Activated CD4-positive, alpha-beta T cell treated with anti-CD3 and anti-CD28 coated beads, Interleukin-2, amount 10 ng/mL, durations not matched to agents 24 days and 14 days (primary cell): ENCODE measurements at regions not wholly inside any gene's neighbourhood (a gene's known extent, or its start where the extent isn't known, plus 50 kb on each side); places are given as distances from the start of the nearest gene placed in this dataset.

Source experiments
- DNase-seq: peaks from one replicate; pipeline ENCODE4 v3.0.0; 2022
- H3K27ac Mint-ChIP-seq: one replicate; pipeline ENCODE4 v1.8.0; 2022; ENCODE audit warnings: mild to moderate bottlenecking, mixed read lengths
- H3K27me3 Mint-ChIP-seq: one replicate; pipeline ENCODE4 v1.8.0; 2022; ENCODE audit warnings: mixed read lengths
- H3K36me3 Mint-ChIP-seq: one replicate; pipeline ENCODE4 v1.8.0; 2022; ENCODE audit warnings: low read depth, mild to moderate bottlenecking, mixed read lengths
- H3K4me1 Mint-ChIP-seq: one replicate; pipeline ENCODE4 v1.8.0; 2021; ENCODE audit warnings: mixed read lengths
- H3K4me3 Mint-ChIP-seq: one replicate; pipeline ENCODE4 v1.8.0; 2022; ENCODE audit warnings: mild to moderate bottlenecking, moderate library complexity, mixed read lengths
- H3K9me3 Mint-ChIP-seq: one replicate; pipeline ENCODE4 v1.8.0; 2021; ENCODE audit warnings: mixed read lengths
- intact Hi-C: fragments of 100-400 bp; cut with micrococcal nuclease; formaldehyde crosslinking; loops from one replicate; pipeline ENCODE4 v1.15.1; 2023

- Mint-ChIP-seq H3K4me1 (no peaks in the 10 kb centered on the region), H3K27ac (no peak overlapping the region), H3K9me3 (no peaks in the 10 kb centered on the region), H3K4me3 (no peak overlapping the region), H3K36me3 (no peaks in the 10 kb centered on the region), H3K27me3 (peaks cover 4% of the 10 kb centered on the region)
- no peak for DNase-seq
- intact Hi-C loops, result no loop called here
Measured at GRCh38 chr11:34756591-34756990, 135.7 kb downstream of the EHF start.

GRCh38 chr11:34755671-34756070, 134.8 kb downstream of the EHF start:
- intact Hi-C loops, result no loop called here
- no peaks in the 10 kb centered on the region for H3K4me1 Mint-ChIP-seq
- DNase-seq, result no peak
- no peaks in the 10 kb centered on the region for H3K9me3 Mint-ChIP-seq
- no peaks in the 10 kb centered on the region for H3K36me3 Mint-ChIP-seq
- H3K27me3 Mint-ChIP-seq, result peaks cover 4% of the 10 kb centered on the region
- H3K4me3 Mint-ChIP-seq, result no peak overlapping the region
- H3K27ac Mint-ChIP-seq, result no peak overlapping the region

GRCh38 chr11:34754171-34754823, 133.4 kb downstream of the EHF start:
- peaks cover 7% of the 10 kb centered on the region for H3K27me3 Mint-ChIP-seq
- no peak overlapping the region for H3K4me3 Mint-ChIP-seq
- no peak for DNase-seq
- no peaks in the 10 kb centered on the region for H3K36me3 Mint-ChIP-seq
- no peaks in the 10 kb centered on the region for H3K9me3 Mint-ChIP-seq
- no peaks in the 10 kb centered on the region for H3K4me1 Mint-ChIP-seq
- no peak overlapping the region for H3K27ac Mint-ChIP-seq
- intact Hi-C loops, result no loop called here

GRCh38 chr11:34750692-34751405, 130.0 kb downstream of the EHF start:
- no peak for DNase-seq
- Mint-ChIP-seq H3K4me1 (no peaks in the 10 kb centered on the region), H3K27me3 (peaks cover 4% of the 10 kb centered on the region), H3K36me3 (no peaks in the 10 kb centered on the region), H3K9me3 (no peaks in the 10 kb centered on the region), H3K27ac (no peak overlapping the region), H3K4me3 (no peak overlapping the region)
- intact Hi-C loops, result no loop called here

- intact Hi-C loops, result no loop called here
- DNase-seq, result no peak
- H3K4me3 Mint-ChIP-seq, result no peak overlapping the region
- no peaks in the 10 kb centered on the region for H3K4me1 Mint-ChIP-seq
- H3K27me3 Mint-ChIP-seq, result peaks cover 7% of the 10 kb centered on the region
- no peaks in the 10 kb centered on the region for H3K9me3 Mint-ChIP-seq
- H3K36me3 Mint-ChIP-seq, result no peaks in the 10 kb centered on the region
- no peak overlapping the region for H3K27ac Mint-ChIP-seq
Measured at GRCh38 chr11:34749666-34750659, 129.1 kb downstream of the EHF start.

GRCh38 chr11:34748036-34748435, 127.1 kb downstream of the EHF start:
- Mint-ChIP-seq H3K36me3 (no peaks in the 10 kb centered on the region), H3K9me3 (no peaks in the 10 kb centered on the region), H3K4me1 (no peaks in the 10 kb centered on the region), H3K4me3 (no peak overlapping the region), H3K27me3 (peaks cover 5% of the 10 kb centered on the region), H3K27ac (no peak overlapping the region)
- DNase-seq, result no peak
- intact Hi-C loops, result no loop called here

- no peaks in the 10 kb centered on the region for H3K4me1 Mint-ChIP-seq
- no peaks in the 10 kb centered on the region for H3K36me3 Mint-ChIP-seq
- DNase-seq, result no peak
- H3K4me3 Mint-ChIP-seq, result no peak overlapping the region
- no peak overlapping the region for H3K27ac Mint-ChIP-seq
- intact Hi-C loops, result no loop called here
- peaks cover 5% of the 10 kb centered on the region for H3K27me3 Mint-ChIP-seq
- no peaks in the 10 kb centered on the region for H3K9me3 Mint-ChIP-seq
Measured at GRCh38 chr11:34747251-34747650, 126.4 kb downstream of the EHF start.

GRCh38 chr11:34745195-34745594, 124.3 kb downstream of the EHF start:
- Mint-ChIP-seq H3K4me3 (no peak overlapping the region), H3K27me3 (peaks cover 18% of the 10 kb centered on the region), H3K27ac (no peak overlapping the region), H3K9me3 (no peaks in the 10 kb centered on the region), H3K4me1 (no peaks in the 10 kb centered on the region), H3K36me3 (no peaks in the 10 kb centered on the region)
- intact Hi-C loops, result no loop called here
- no peak for DNase-seq

GRCh38 chr11:34744511-34744910, 123.6 kb downstream of the EHF start:
- Mint-ChIP-seq H3K4me3 (no peak overlapping the region), H3K27me3 (peaks cover 20% of the 10 kb centered on the region), H3K4me1 (no peaks in the 10 kb centered on the region), H3K27ac (no peak overlapping the region), H3K9me3 (no peaks in the 10 kb centered on the region), H3K36me3 (no peaks in the 10 kb centered on the region)
- no peak for DNase-seq
- intact Hi-C loops, result no loop called here

GRCh38 chr11:34738237-34738636, 117.3 kb downstream of the EHF start:
- DNase-seq, result no peak
- intact Hi-C loops, result no loop called here
- peaks cover 26% of the 10 kb centered on the region for H3K27me3 Mint-ChIP-seq
- peaks cover 6% of the 10 kb centered on the region for H3K9me3 Mint-ChIP-seq
- no peak overlapping the region for H3K27ac Mint-ChIP-seq
- no peaks in the 10 kb centered on the region for H3K4me1 Mint-ChIP-seq
- H3K4me3 Mint-ChIP-seq, result no peak overlapping the region
- no peaks in the 10 kb centered on the region for H3K36me3 Mint-ChIP-seq

- intact Hi-C loops, result no loop called here
- Mint-ChIP-seq H3K4me1 (no peaks in the 10 kb centered on the region), H3K9me3 (no peaks in the 10 kb centered on the region), H3K4me3 (no peak overlapping the region), H3K27me3 (peaks cover 7% of the 10 kb centered on the region), H3K27ac (no peak overlapping the region), H3K36me3 (no peaks in the 10 kb centered on the region)
- DNase-seq, result no peak
Measured at GRCh38 chr11:34732831-34733230, 111.9 kb downstream of the EHF start.

GRCh38 chr11:34731603-34732002, 110.7 kb downstream of the EHF start:
- Mint-ChIP-seq H3K9me3 (no peaks in the 10 kb centered on the region), H3K27me3 (peaks cover 6% of the 10 kb centered on the region), H3K27ac (no peak overlapping the region), H3K4me3 (no peak overlapping the region), H3K4me1 (no peaks in the 10 kb centered on the region), H3K36me3 (no peaks in the 10 kb centered on the region)
- DNase-seq, result no peak
- intact Hi-C loops, result no loop called here

GRCh38 chr11:34730544-34731295, 109.8 kb downstream of the EHF start:
- H3K9me3 Mint-ChIP-seq, result no peaks in the 10 kb centered on the region
- H3K4me1 Mint-ChIP-seq, result no peaks in the 10 kb centered on the region
- intact Hi-C loops, result no loop called here
- H3K27me3 Mint-ChIP-seq, result peaks cover 7% of the 10 kb centered on the region
- no peak for DNase-seq
- no peak overlapping the region for H3K4me3 Mint-ChIP-seq
- H3K36me3 Mint-ChIP-seq, result no peaks in the 10 kb centered on the region
- H3K27ac Mint-ChIP-seq, result no peak overlapping the region
